T-helper 1 cell (primary cell): ENCODE measurements at regions not wholly inside any gene's neighbourhood (a gene's known extent, or its start where the extent isn't known, plus 50 kb on each side); places are given as distances from the start of the nearest gene placed in this dataset.
A peak's percentile ranks its signal among the peaks of the same experiment; 100 is the strongest.

Experiments
- DNase-seq, 5 donors: peaks; one replicate each; pipeline ENCODE4 v3.0.0-alpha.2; 2012 to 2020

DNA sequence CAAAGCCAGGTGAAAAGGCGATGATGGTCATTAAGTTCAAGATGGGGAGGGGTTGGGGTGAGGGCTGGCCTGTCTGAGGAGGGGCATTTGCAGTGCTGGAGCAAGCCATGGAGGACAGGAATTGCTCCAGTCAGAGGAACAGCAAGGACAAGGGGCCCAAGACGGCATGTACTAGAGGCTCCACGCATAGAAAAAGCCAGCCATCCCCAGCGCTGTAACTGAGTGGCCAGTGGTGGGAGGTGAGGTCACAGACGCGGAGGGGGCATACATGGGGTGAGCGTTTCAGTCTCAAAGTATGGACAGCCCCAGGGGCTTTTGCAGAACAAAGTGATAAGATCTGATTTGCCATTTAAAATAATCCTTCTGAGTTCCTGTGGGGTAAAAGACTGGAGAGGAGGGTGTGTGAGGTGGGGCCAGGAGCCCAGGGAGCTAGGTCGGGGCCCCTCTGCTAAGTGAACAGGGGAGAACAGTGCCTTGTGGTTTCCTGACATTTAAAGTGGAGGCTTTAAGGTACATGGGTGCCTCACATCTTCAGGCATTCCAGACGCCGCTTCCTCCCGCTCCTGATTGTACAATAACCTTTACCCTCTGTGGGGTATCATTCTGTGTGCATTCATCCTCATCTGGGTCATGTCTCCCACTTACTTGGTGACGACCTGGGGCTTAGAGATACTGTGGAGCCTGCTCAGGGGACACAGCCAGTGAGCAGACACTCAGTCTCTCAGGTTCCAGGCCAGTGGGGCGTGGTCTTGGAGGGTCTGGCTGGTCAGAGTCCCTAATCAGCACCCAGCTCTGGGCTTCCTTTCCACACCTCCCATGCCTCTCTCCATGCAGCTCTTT is 105.6 kb upstream of the GPR26 start:
- no peak for DNase-seq

DNA sequence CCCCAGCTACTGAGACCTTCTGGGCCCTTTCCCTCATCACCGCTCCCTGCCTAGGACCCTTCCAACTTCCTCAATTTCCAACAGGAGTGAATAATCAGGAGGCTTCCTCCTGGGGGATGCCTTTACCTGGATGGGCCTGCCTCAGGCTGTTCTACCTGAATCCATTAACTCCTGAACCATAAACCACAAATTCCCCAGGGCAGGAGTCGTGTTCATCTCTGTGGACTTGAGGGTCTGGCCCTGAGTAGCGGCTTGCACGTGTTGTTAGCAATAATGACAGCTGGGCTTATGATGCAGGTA is 105.1 kb upstream of the GPR26 start:
- no peak for DNase-seq

DNA sequence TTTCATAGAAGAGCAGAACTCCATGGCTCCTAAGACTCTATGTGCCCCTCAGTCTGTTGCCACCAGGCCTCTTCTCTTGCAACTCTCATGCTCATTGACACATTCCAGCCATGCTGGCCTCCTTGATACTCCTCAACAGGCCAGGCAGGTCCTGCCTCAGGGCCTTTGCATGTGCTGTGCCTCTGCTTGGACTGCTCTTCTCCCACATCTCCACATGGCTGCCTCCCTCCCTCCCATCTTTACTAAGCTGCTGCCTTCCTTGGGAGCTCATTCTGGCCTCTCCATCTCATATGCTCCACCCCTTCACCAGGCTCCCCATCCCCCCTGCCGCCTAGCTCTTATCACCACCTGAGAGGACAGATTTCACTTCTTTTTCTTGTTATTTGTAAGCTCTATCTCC is 103.8 kb upstream of the GPR26 start:
- no peak for DNase-seq

DNA sequence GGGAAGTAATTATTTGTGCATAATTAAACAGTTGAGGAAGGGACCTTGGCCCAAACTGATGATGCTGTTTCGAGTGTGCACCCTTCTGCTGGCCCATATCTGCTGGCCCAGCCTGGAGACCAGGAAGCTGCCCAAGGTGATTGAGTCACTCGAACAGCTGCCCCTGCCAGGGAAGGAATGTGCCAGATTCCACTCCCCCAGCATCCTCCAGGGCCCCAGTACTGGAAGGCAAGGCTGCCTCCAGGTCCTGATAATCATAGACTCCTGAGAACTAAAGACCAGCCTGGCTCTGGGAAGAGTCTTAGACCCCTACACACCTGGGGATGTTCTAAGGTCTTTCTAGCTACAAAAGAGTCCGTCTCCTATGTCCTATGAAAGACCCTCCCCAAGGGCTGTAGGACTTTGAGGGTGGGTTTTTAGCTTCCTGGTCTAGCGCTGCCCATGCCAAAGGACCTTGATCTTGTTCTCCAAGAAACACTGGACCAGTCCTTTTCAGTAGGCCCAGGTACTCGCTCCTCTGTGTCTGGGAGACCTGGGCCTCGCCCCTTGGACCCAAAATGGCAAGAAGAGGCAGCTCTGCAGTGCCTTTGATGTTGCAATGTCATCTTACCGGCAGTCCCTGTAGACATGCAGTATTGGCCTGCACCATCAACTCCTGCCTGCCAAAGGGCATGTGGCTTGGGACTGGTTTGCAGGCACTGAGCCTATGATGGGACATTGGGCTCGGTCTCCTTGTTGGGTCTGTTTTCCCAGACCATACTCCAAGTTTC is 103.2 kb upstream of the GPR26 start:
- no peak for DNase-seq

DNA sequence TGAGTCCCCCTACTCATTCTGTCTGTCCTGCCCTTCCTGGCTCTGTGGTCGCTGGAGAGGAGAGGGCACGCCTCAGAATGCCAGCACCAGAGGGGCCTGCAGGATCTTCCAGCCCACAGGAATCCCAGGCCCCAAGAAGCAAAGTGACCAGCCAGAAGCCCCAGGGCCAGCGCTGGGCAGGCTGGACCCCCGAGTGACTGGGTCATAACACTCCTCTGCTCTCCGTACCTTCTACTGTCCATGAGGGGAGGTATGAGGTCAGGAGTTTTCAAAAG is 102.6 kb upstream of the GPR26 start:
- no peak for DNase-seq

DNA sequence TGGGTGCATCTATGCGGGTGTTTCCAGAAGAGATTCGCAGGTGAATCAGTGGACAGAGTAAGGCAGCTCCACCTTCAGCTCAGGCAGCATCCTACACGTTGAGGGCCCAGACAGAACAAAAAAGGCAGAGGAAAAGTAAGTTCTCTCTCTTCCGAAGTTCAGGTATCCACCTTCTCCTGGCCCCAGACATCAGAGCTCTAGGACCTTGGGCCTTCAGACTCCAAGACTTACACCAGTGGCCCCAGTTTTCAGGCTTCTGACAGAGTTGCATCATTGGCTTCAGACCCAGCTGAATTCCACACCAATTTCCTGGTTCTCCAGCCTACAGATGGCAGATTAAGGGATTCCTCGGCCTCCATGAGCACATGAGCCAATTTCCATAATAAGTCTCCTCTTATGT is 102.2 kb upstream of the GPR26 start:
- DNase-seq = no peak

DNA sequence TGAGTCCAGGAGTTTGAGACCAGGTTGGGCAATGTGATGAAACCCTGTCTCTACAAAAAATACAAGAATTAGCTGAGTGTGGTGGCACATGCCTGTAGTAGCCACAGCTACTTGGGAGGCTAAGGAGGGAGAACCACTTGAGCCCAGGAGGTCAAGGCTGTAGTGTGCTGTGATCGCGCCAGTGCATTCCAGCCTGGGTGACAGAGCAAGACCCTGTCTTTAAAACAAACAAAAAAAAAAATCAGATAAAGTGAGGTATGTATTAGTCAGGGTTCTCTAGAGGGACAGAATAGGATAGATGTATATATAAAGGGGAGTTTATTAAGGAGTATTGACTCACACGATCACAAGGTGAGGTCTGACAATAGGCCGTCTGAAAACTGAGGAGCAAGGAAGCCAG is 101.5 kb upstream of the GPR26 start:
- no peak for DNase-seq

DNA sequence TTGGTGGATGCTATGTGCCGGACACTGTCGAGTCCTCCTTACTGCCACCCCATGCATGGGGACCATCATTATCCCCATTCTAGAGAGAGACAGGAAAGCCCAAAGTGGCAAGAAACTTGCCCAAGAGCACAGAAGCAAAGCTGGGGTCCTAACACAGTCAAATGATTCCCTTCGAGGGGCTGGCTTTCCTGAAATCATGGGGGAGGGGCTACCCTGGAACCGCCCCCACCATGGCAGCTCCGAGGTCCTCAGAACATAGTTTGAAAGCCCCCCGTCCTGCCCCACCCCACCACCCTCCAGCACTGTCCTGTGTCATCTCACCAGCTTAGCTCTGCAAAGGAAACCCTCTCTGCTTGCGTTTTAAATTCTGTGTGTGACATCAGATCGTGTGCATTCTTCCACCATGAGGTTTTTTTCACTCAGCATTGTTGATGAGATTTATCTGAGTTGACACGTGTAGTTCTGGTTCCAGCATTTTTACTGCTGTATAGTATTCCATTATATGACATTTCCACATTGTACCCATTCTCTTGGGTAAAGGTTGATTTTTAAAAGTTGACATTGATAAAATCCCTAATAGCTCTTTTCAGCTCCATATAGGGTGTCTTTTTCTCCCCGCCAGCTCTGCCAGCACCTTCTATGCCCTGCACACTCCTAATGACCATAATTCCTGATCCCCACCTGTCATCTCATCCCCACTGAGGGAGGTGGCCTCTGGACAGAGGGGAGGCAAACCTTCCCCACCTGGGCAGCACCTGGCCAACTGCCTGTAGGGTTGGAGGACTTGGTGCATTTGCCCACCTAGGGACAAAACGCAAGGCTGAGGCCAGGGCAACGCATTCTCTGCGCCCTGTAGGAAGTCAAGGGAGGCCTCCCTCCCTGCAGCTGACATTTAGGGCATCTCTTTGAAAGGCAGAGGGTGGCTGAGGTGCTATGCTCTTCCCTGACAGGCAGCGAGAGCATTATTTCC is 100.2 kb upstream of the GPR26 start:
- DNase-seq = no peak

DNA sequence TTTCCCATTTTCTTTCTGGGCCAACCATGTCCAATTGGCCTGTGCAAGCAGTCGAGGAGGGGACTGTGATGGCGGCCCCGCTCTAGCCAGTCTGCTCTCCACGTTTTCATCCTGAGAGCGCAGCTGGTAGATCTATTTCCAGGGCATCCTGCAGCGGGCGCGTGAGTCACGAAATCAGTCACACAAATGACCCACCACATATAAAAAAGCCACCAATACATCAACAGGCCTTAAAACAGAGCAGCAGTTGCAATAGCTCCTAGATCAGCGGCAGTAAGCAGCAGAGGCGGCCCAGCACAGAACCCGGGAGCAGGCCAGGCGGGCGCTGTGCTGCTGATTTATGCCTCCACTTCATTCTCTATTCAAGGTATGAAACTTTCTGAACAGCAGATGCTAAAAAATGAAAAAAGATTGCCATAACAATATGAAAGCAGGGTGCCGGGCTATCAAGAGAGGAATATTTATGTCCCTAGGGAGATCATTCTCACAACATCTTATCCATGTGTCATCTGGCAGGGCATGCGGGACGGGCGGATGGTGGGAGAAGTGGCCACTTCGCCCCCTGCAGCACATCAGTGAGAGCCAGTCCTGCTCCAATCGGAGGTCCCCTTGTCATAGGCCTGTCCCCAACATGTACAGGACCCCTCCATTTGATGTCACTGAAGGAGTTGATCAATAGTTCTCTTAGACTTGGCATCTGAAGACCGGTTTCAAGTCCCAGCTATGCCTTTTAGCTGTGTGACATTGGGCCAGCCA is 98.0 kb upstream of the GPR26 start:
- DNase-seq = no peak

DNA sequence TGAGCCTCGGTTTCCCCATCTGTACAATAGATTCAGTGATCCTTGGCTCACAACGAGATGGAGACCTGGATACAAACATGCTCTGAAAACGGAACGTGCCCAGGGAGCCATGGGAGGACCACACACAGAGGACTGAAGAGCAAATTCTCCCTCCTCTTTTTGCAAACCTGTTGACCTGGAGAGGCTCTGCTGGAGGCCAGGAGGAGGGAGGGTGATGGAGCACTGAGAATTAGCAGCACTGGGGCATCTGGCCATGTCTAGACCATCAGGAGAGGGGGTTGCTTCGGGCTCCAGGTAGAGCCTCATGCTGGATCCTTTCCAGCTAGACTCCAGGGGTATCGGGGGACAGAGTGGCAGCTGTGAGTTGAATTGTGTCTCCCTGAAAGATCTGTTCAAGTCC is 97.4 kb upstream of the GPR26 start:
- DNase-seq = no peak

DNA sequence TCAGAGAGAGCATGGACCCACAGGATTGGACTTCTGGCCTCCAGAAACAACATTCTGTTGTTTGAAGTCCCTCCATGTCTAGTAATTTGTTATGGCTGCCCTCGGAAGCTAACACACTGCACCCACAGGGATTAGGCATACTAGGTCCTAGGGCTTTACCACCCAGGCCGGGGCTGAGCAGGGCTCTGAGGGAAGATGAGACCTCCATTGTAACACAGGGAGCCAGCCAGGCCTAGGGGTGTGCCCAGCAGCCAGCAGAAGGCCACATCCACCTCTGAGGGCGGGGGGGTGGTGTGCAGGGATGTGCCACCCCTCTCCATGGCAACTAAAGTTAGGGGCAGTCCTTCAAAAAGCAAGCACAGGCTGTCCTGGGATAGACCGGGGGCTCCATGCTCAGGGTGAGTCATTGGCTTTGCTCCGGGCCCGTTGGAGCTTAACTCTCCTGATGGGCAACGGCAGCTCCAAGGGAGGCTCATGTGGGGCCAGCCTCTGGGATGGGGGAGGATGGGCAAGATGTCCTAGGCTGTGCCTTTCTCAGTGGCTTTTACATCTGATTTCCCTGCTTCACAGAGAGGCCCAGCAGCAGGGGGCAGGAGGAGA is 96.6 kb upstream of the GPR26 start:
- no peak for DNase-seq

DNA sequence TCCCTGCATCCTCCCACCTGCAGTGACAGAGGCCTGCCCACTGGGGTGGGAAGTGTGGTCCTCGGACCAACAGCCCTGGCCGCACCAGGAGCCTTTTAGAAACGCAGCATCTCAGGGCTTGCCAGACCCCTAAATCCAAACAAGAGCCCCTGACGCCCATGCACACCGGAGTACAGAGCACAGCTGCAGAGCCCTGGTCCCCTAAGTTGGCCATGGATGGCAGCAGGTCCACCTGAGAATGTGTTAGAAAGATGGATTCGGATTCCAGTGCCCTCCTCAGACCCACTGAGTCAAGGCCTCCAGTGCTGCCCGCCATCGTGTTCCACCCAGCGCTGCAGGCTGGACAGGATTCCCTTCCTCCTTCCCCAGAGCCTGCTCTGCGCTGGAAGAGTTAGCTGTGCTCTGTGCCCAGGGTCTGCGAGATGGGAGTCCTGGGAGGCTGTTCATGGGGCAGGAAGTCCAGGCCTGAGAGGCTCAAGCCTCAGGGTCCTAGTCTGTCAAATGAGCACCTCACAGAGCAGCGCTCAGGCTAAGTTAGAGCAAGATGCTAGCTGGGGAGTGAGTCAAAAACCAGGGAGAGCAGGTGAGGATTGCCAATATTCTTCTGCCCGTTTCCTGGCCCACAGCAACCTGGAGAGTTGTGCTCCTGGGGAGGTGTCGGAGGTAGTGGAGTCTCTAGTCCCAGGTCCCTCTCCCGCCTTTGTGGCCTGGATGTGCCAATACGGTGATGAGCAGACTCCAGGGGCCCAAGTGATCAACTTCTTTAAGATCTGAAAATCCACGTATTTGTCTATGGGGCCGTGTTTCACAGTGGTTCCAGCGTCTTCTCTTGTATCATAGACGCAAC is 95.9 kb upstream of the GPR26 start:
- DNase-seq = no peak

DNA sequence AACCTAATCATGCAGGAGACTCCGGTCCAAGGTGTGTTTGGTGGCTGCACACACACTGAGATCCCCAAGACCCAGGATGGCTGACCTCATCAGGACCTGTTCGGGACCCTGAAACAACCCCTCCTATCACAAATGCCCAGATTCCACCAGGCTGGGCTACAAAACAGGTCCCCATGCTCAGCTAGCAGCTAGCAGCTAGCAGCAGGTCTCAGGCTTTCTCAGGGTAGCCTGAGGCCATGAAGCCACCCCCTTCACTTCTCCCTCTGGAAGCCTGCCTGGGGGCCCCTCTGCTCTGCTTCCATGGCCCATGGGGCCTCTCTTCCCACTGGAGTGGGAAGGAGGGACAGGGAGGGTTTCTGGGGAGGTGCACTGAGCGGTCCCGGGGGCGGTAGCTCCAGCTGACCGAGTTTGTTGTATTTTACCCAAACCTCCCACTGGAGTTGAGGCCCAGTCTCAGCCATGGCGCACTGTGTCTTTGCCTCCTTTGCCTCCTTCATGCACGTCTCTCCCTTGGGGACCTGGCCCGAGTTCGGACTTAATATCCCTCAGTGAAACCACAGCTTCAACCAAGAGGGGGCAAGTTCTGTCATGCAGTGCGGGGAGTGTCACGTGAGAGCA is 95.1 kb upstream of the GPR26 start:
- DNase-seq = no peak

DNA sequence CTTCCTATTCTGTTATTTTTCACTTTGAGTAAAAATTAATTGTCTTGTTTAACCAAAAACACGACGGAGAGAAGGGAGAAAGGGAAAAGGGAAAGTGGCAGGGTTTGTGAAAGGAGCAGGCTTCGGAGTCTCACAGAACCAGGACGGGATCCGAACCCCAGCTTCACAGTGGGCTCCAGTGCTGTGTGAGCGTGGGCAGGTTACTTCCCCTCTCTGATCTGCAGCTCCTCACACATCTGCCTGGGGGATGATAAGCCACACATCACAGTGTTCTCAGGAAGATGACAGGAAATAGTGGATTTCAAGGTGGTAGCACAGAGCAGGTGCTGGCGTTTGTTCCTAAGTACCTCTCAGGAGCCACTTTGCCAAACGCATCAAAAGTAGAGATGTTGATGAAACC is 94.2 kb upstream of the GPR26 start:
- DNase-seq = no peak

DNA sequence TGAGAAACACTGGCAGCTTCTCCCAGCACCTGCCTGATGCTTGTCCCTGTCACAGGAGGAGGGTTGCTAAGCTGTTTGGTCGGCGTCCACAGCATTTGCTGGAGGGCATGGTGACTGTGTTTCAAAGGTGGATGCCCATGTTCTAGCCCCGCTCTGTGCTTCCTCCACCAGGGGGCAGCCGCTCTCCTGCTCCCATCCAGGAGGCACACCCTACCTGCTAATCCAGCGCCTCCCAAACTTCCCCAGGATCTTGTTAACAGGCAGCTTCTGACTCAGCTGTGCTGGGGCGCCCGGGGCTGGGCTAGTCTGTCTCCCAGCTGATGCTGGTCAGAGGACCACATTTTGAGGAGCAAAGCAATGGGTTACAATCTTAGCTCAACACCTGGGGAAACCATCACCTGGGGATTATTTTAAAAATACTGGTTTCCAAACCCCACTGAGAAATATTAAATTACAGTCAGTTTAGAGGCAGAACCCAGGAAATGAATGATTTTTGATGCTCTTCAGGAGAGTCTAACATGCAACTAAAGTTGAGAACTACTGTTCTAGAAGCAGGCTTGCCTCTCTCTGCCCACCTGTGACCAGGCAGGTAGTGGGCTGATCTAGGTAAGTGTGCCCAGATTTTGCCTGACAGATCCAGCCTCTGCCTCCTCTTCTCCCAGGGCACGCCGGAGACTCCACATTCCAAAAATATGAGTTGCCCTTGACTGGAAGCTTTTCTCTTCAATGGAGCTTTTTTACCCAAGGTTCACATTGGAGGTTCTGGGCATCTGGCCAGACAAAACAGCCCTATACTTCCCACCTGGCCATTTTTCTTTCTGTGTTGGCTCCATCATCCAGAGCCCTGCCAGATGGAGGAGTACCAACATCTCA is 92.7 kb upstream of the GPR26 start:
- DNase-seq = peak in 2 of 5 donors; percentile 15 to 26

DNA sequence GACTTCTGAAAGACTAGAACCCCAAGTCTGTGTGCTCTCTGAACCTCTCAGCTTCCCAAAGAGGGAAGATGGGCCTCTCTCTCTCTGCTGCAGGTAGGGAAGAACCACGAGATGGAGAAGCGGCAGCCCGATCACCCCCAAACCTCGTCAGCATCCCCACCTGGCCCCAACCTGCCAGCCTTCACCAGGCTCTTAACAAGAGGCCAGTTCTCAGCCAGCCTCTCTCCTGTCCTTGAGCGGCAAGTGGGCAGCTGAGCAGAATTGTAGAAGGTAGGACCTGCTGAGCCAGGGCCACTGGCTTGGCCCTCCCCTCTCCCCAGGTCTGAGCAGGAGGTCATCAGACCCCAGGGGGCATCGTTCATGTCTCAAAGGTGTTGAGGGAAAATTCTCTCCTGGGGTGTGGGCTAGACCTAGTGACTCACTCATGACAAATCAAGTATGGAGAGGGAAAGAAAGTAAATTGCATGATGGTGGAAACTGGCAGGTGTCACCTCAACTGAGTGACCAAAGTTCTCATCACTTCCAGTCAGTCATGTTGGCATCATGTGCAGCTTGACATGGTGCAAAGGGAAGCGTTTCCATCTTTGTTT is 92.0 kb upstream of the GPR26 start:
- DNase-seq = no peak

DNA sequence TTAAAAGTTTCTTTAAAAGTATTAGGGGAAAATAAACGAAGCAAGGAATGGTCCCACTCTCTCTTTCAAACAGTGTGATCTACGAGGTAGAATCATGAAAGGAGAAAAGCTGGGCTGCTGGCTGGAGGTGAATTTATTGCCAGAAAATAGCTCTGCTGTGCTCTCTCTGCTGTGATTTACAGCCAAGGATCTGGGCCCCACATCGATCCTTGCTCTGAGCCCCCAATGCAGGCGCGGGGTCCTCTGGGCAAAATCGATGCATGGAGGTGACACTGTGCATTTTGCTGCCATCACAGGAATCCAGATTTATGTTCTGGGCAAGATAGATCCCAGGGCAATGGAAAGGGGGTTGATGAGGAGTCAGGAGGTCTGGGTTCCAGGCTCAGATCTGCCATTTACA is 91.0 kb upstream of the GPR26 start:
- no peak for DNase-seq

DNA sequence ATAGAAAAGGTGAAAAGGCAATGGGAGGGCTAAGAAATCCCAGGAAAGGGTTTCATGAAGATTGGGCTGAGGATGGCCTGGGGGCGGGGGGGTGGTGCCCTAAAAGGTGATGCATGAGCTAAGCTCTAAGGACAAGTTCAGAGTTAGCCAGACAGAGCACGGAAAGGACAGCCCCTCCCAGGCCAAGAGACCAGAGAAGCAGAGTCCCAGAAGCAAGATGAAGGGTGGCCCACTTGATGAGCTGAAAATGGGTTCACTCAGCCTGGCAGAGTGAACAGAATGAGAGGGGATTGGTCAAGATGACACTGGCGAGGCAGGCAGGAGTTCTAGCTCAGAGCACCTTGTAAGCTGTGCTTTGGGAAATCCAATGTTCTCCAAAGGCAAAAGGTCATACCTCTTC is 89.4 kb upstream of the GPR26 start:
- DNase-seq = no peak

DNA sequence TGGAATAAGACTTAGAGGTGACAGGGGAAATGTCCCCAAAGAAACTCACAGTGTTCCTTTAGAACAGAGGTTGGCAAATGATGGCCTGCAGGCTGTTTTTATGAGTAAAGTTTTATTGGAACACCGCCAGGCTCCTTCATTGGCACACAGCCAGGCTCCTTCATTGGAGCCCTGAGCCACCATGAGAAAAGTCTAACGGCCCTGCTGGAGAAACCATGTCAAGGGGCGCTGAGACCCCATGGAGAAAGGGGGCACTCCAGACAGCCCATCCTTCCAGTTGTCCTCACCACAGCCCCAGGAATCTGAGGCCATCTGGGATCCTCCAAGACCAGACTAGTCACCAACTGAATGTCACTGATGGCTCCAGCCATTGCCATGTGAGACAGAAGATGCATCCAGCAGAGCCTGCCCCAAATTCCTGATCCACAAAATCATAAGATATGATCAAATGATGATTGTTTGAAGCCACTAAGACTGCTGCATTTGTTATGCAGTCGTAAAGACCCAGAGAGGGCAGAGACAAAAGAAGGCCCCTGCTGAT is 88.2 kb upstream of the GPR26 start:
- no peak for DNase-seq
